Frontal cortex (tissue), 3 donors: ENCODE measurements at regions not wholly inside any gene's neighbourhood (a gene's known extent, or its start where the extent isn't known, plus 50 kb on each side); places are given as distances from the start of the nearest gene placed in this dataset.
"Not testable (repeated sequence)": the region's sequence is repeated elsewhere in the genome, so short reads cannot be mapped to it uniquely, and the experiment has no call there.

Experiments
- DNase-seq, 2 donors: peaks; one replicate each; pipeline ENCODE4 v3.0.0; 2012; ENCODE audit warnings: low spot score in 2 of 2
- FAIRE-seq: peaks from 2 replicates; lab custom pipeline; 2012; peaks lifted over from hg19 to GRCh38; lab: Jason Lieb, UNC
- donor health status: control.
- donor health status: control.
- donor health status: control.

DNA sequence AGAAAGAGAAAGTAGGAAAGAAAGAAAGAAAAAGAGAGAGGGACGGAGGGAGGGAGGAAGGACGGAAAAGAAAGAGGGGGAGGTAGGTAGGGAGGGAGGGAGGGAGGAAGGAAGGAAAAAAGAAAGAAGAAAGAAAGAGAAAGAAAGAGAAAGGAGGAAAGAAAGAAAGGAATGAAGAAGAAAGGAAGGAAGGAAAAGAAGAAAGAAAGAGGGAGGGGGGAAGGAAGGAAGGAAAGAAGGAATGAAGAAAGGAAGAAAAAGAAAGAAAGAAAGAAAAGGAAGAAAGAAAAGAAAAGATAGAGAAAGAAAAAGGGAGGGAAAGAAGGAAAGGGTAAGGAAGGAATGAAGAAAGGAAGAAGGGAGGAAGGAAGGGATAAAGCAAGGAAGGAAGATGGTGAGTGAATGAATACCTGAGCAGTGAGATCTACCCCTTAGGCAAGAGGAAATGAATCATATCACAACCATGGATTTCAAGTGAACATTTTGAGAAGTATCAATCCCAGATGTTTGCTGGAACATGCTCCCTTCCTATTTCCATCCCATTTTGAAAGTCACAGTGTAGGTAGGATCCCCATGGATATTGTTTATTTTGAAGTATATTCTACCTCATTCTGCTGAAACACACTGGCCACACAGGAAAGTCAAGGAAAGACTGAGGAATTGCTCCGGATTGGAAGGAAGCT, 639.4 kb upstream of the TBX3 start:
- no peak for FAIRE-seq
- DNase-seq = no peak

DNA sequence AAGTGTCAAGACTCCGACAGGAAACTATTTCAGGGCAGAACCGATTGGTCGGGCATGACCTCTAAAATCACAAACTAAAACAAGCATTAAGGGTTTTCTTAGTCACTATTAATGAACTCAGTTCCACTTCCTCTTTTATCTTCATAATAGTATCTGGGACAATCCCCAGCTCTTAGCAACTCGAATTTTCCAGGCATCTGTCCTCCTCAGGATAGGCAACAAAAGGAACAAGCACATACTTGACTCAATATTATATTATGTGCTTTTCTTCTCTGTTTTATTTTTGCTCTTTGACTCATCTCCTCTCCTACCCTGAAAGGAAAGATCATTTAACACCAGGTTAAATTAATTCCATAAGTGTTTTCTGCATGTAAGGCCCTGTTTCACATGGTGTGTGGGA, 638.3 kb upstream of the TBX3 start:
- DNase-seq (no peak), FAIRE-seq (no peak)

DNA sequence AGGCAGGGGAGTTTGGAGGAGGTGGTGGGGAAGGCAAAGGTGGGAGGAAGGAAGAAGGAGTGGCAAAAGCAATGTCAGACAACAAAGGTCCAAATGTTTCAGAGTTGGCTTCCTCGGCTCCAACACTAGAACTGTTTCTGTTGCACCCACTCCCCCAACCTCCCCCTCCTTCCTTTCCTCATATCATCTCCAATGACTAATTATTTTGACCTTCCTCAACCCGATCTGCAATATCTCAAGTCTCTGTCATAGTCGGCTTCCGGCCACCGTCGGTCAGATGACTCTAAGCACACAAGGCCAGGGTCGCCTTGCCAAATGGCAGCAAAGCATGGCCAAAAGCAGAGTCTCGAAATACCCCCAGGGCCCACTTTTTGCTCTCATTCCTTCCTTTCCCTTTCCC, 637.0 kb upstream of the TBX3 start:
- DNase-seq = no peak

DNA sequence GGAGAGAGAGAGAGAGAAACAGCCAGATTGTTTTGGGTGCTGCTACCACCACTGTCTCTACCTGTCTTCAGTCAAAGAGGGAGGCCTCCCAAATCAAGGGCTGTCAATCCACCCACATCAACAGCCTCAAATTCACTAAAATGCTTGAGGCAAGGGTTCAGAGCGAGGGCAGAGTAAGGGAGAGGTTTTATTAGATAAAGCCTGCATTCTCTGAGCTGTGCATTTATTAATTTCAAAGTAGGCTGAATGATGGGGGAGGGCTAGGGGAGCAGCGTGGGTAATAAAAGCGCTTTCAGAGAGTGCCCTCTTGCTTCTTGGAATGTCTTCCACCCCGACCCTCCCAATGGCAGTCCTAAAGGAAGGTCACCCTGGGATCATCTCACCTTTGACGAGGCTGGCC, 636.5 kb upstream of the TBX3 start:
- FAIRE-seq = no peak

More for the DNA sequence above, 637.0 kb upstream of the TBX3 start:
- no peak for FAIRE-seq

DNA sequence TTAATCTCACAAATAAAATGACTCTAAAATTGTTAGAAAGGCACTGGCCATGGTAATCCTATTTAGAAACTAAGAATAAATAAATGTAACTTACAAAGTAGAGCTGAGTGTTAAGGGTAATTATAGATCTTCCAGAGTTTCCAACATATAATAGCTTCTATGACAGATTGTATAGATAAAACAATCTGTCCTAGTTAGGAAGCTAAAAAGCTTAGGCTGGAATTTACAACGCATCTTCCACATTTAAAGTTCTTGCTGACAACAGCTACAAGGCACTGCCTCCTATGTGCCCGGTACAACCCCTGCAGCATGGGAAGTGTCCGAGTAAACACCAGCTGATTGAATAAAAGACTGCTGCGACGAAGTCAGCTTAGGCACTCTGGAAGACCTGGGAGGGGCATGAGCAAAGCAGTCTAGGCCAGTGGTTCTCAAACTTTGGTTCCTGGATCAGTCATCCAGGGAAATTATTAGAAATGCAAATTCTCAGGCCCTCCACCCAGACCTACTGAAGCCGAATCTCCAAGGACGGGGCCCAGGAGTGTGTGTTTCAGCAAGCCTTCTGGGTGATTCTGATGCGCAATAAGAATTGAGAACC, 635.6 kb upstream of the TBX3 start:
- no peak for DNase-seq
- FAIRE-seq = no peak

More for the DNA sequence above, 636.5 kb upstream of the TBX3 start:
- no peak for DNase-seq

DNA sequence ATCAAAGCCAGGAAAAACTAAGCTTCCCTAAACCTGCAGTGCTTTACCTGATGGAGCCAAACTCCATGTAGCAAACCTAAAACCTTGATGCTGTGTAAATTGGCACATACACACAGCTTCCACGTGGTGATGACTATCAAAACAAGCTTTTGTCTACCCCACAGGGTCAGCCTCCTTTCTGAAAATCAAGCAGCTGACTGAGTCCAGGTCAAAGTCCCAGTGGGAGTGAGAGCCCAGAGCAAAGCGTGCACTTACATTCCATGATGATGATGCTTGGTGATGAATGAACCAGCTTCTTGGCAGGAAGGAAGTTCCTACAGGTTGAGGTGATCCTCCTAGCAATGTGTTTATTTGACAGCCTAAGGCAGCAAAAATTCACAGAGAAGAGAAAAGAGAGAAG, 630.0 kb upstream of the TBX3 start:
- FAIRE-seq (no peak), DNase-seq (no peak)

DNA sequence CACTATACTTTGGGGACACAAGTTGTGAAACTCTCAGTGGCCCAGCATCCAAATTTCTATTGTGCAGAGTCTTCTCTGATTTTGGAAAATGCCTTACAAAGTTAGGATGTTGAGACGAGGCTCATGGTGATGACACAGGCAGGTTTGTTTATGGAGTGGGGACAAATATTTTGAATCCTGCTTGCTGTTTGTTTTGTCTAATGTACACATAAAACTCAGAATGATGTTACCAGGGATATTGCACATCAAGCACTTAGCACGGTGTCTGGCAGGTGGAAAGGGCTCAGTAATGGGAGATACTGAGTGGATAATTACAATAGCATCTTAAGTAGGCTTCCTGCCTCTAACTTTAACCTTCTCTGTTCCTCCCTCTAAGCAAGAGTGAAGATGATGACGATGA, 628.9 kb upstream of the TBX3 start:
- no peak for FAIRE-seq
- no peak for DNase-seq

DNA sequence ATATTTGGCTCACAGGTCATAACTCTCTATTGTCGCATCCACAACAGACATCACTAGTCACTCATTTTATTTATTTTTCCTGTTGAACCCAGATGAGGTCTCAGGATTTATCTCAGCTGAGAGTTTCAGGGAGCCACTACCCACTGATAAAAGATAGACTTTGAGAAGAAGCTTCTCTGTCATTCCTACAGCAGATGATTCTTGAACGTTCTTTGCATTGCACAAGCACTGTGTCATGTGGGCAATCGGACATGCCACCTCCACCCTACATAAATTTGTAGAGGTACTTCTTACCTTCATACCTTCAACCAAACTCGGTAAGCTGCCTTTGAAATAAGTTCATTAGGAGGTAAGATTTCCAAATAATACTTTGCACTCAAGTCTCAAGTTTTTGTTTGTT, 627.9 kb upstream of the TBX3 start:
- no peak for DNase-seq
- FAIRE-seq = no peak

DNA sequence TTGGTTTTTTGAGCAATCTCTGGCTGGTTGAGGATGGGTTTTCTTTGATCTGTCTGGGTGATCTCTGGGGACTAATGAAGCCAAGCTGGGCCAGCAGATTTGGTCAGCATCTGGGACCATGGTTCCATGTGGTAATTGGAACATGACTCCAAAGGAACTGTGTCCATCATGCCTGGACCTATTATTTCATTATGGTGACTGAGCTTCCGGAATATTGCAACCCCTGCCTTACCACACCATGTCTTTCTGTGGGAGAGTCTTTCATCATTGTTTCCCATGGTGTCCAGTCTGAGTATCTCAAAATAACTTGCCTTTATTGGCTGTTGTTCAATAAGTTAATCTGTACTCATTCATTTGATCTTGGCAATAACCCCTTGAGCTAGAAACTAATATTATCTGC, 624.9 kb upstream of the TBX3 start:
- no peak for FAIRE-seq
- no peak for DNase-seq

DNA sequence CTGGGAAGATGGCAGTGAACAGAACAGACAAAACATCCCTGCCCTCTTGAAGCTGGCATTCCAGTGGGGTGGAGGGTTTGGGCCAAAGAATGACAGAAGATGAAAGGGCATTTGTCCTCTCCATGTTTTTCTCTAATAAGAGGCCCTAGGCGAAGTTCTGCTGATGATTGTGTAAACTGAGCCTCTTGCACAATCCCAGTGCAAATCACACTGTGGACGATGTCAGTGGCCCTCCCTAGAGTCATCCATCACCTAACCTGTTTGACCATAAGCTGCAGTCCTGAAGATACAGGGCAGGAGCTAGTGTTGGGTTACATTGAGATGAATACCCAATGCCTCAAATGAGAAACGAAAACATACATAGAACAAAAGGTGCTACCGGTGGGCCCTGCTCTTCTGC, 622.4 kb upstream of the TBX3 start:
- no peak for FAIRE-seq

DNA sequence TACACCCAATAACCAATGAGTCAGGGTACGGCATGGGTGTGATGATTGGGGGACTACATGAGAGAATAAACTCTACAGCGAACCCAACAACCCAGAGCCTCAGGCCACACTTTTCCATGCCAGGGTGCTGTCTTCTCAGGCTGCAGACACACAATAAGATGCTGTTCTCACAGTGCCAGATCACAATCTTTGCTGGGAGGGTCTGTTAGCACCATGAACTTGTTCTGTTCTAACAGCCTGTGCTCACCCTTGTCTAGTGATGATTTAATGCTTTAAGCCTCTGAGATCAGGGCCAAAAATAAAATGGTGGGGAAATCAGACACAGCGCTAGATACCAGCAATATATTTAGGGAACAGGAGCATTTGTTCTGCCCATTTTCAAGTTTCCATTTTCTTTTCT, 621.9 kb upstream of the TBX3 start:
- FAIRE-seq (no peak), DNase-seq (no peak)

More for the DNA sequence above, 622.4 kb upstream of the TBX3 start:
- no peak for DNase-seq

DNA sequence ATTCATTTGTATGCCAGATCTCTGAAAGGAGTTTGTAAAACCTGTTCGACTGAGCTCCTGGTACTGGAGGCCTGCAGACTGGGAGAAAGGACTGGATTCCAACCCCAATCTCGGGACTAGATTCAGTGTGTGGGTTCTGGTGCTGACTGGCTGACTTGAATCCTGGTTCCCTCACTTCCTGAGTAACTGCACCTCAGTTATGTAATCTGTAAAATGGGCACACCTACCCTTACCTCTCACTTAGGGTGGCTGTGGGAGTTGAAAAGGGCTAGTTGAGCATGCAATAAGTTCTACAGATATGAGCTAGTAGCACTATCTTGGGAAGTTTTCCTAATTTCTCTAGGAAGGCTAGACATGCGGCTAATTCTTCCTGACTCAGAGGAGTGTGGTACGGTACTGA, 621.3 kb upstream of the TBX3 start:
- FAIRE-seq (no peak), DNase-seq (no peak)

DNA sequence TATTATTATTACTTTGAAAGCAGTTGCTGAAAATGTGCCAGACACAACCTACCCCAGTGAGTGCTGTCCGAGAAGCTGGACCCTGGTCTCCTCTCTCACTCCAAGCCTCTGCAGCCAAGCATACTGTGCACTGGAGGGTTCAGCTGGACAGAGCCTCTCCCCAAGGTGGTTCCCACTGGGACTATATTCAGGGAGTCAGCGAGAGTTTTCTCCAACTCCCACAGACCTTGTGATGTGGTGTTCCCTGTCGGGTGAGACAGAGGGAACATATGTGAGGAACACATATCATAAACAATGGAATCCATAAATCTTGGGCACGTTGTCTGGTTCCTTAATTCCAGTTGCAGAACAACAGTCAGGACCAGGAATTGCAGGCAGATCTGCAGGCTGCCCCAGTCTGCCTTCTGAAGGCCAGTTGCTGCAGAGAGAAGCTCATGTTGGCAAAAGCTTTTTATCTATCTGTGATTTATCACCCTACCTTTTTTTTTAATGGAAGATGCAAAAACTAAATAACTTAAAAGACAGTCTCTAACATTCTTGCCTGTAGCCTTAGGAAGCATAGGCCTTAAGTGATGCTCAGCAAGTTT, 619.8 kb upstream of the TBX3 start:
- FAIRE-seq = no peak

DNA sequence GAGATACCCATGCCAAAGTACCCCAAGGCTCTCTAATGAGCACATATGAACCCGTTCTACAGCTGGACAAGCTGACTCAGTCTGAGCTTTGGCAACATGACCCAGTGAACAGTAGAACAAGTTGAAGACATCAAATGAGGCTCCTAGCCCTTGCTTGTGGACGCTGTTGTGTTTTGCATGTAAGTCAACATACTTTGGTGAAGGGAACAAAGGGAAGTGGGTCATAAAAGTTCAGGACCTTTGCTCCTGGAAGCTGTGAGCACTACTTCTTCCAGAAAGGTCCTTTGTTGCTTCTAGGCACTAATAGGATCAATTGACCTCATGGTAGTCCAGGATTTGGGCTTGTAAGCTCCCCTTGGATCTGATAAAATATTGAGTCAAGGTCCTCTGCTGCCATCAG, 613.5 kb upstream of the TBX3 start:
- no peak for FAIRE-seq
- DNase-seq = no peak

More for the DNA sequence above, 619.8 kb upstream of the TBX3 start:
- DNase-seq = no peak

DNA sequence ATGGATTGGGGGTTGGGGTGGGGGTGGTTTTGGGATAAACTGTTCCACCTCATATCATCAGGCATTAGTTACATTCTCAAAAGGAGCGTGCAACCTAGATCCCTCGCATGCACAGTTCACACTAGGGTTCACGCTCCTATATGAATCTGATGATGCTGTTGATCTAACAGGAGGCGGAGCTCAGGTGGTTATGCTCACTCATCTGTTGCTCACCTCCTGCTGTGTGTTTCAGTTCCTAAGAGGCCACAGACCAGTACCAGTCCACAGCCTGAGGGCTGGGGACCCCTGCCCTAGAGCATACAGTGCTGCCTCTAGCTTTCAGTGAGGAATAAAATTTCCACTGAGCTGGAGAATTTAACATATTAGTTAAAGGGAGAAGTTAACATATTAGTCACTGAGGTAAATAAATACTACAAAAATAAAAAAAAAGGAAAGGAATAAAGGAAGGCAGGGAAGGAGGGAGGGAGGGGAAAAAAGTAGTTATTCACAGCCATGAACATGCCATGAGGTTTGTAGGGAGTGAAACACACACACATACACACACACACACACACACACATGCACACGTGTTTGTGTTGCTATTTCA, 612.7 kb upstream of the TBX3 start:
- DNase-seq (no peak), FAIRE-seq (no peak)

DNA sequence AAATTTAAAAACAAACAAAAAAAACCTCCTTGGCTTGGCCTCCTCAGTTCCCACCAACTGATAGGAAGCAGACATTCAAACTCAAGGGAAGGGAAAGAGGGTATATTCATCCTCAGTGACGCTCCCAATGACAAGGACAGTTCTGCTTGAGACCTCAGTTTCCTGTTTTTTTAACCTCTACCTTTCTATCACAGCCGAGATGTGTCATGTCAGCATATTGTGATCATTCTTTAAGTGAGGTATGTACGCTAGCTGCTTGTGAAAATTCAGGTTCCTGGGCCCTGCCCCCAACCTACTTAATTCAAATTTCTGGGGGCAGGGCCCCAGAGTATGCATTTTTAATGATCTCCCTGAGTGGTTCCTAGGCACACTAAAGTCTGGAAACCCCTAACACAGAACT, 611.9 kb upstream of the TBX3 start:
- FAIRE-seq (no peak), DNase-seq (no peak)

DNA sequence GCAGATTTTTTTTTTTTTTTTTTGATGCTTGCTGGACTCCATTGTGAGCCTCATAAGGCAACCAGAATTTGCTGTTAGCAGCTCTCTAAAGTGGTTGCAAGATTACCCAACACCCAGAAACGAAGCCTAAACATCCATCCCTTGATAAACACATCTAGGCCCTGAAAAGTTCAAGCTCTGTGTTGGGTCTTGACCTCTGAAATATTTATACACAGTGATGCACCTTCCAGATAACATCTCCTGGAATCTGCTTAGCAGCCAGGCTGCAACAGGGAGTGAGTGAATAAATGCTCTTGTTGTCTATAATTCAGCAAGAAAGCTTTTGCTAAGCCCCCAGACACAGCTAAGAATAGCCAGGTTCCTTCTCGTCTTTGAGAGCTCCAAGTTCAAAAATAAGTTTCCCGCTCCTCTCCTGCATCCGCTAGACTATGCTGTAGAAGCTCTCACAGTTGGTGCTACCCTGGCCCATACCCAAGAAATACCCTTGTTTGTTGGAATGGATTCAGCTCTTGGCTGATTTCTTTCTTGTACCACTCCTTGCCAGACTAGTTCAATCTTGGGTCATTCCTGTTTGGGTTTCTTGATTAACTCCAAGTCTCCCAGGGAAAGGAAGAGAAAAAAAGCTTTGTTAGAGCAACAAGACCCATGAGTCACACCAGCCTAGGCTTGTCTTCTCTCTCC, 610.6 kb upstream of the TBX3 start:
- no peak for DNase-seq
- no peak for FAIRE-seq

DNA sequence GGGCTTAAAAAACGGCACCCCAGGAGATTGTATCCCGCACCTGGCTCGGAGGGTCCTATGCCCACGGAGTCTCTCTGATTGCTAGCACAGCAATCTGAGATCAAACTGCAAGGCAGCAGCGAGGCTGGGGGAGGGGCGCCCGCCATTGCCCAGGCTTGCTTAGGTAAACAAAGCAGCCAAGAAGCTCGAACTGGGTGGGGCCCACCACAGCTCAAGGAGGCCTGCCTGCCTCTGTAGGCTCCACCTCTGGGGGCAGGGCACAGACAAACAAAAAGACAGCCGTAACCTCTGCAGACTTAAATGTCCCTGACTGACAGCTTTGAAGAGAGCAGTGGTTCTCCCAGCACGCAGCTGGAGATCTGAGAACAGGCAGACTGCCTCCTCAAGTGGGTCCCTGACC, 601.5 kb upstream of the TBX3 start:
- not testable (repeated sequence) for FAIRE-seq, DNase-seq

DNA sequence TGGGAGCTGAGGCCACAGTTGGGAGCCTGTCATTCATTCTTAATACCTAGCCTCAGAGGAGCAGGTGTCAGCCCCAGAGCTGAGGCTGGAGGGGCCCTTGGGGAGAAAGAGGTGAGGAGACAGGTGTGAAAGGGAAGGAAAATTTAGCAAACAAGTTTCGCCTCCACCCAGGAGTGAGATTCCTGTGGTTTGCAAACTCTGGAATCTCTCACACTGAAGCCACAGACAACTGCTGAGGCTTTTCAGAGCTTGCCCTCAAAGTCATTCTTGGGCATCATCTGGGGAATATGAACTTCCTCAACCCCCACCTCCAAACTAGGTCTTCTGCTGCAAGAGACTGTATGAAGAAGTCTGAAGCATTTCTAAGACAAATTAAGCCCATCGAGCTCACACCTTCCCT, 589.5 kb upstream of the TBX3 start:
- DNase-seq (no peak), FAIRE-seq (no peak)

DNA sequence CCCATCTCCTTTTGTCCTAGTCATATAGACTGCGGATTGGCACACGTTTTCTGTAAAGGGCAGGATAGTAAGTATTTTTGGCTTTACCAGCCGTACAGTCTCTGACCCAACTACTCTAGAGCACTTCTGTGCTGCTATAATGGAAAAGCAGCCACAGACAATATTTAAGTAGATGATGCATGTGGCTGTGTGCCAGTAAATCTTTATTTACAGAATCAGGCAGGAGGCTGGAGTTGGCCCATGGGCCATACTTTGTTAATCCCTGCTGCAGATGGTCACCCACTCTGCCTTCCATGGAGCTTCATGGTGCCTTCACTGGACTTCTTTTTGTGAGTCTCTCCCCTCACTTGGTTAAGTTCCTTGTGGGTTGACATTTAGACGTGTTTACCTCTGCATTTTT, 584.5 kb upstream of the TBX3 start:
- DNase-seq = no peak
- no peak for FAIRE-seq

DNA sequence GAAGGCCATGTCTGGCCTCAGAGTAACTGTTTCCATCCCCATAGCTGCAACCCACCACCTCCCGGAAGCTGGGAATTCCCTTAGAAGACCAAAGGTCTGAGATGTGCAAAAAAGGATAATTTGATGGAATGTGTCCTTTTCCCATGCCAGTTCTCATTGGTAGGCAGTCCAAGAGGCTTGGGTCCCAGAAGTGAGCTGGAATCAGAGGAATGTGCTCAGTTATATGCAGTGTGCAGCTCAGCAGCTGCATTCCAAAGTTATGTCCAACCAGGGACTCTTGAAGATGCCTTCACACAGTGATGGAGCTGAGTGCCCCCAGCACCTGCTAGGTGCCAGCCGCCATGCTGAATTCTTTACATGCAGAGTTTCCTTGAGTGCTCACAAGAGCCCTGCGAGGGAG, 583.9 kb upstream of the TBX3 start:
- FAIRE-seq = no peak
- DNase-seq = no peak
